Transverse colon (tissue), 4 donors: ENCODE measurements at regions not wholly inside any gene's neighbourhood (a gene's known extent, or its start where the extent isn't known, plus 50 kb on each side); places are given as distances from the start of the nearest gene placed in this dataset.
A peak's percentile ranks its signal among the peaks of the same experiment; 100 is the strongest.

Experiments
- DNase-seq: peaks from one replicate; pipeline ENCODE4 v3.0.0-alpha.2; 2019
- H3K27ac ChIP-seq, 4 donors: fragments of 200-600 bp; sonication (generic); 2 replicates each; pipeline ENCODE4 v1.5.1; 2016 to 2018; ENCODE audit warnings: inconsistent platforms in 4 of 4
- H3K27me3 ChIP-seq: fragments of 200-600 bp; sonication (generic); 2 replicates; pipeline ENCODE4 v1.5.1; 2017; ENCODE audit warnings: inconsistent platforms
- H3K36me3 ChIP-seq, 4 donors: fragments of 200-600 bp; sonication (generic); 2 replicates each; pipeline ENCODE4 v1.5.1; 2017 to 2019; ENCODE audit warnings: inconsistent platforms in 4 of 4
- H3K4me1 ChIP-seq, 4 donors: fragments of 200-600 bp; sonication (generic); 2 replicates each; pipeline ENCODE4 v1.5.1; 2017 to 2020; ENCODE audit warnings: inconsistent platforms in 4 of 4
- H3K4me3 ChIP-seq, 4 donors: fragments of 200-600 bp; sonication (generic); 1 replicate in 1 of 4; 2 replicates in 3 of 4; pipeline versions ENCODE4 v1.5.1 to v1.6.1; 2017 to 2019; ENCODE audit warnings: inconsistent platforms in 4 of 4
- H3K9me3 ChIP-seq, 2 donors: fragments of 200-600 bp; sonication (generic); 2 replicates each; pipeline ENCODE4 v1.5.1; 2017 to 2019; ENCODE audit warnings: inconsistent platforms in 2 of 2
- CTCF ChIP-seq, 5 experiments: fragments of 200-600 bp in 3 of 5; fragments of 450-650 bp in 2 of 5; sonication (generic) in 3 of 5; IDR thresholded peaks; 1 replicate in 2 of 5; 2 replicates in 3 of 5; pipeline ENCODE4 v1.5.1; 2016 to 2017; ENCODE audit warnings: antibody characterized with exemption in 5 of 5, inconsistent platforms in 3 of 5, mild to moderate bottlenecking in 2 of 5, moderate library complexity in 1 of 5
- EP300 ChIP-seq: sonication (generic); formaldehyde crosslinking; IDR thresholded peaks from one replicate; pipeline ENCODE4 v1.6.1; 2017; ENCODE audit warnings: antibody characterized with exemption, low read depth
- POLR2A ChIP-seq: fragments of 450-650 bp; IDR thresholded peaks from one replicate; pipeline ENCODE4 v1.6.1; 2016; ENCODE audit warnings: antibody characterized with exemption, mild to moderate bottlenecking, moderate library complexity
- POLR2AphosphoS5 ChIP-seq, 3 donors: sonication (generic); formaldehyde crosslinking; IDR thresholded peaks; one replicate each; pipeline ENCODE4 v1.6.1; 2016; ENCODE audit warnings: antibody characterized with exemption in 3 of 3
- WGBS, 2 donors: methylation state at CpG; one replicate each; pipeline ENCODE4 v1.1.5; 2018; ENCODE audit warnings: low coverage in 1 of 2; 5-methylcytosine and 5-hydroxymethylcytosine counted together
- in situ Hi-C, 4 donors: fragments of 200-750 bp; cut with MboI; loops; one replicate each; pipeline versions ENCODE4 v1.15.0 to v1.15.1; 2017; ENCODE audit warnings: low sequenced_read_pairs in 3 of 4, low pct_ligation_motif_present in 1 of 4, low pct_unique_long_range_greater_than_20kb in 1 of 4
- intact Hi-C: fragments of 100-400 bp; cut with DNase I; formaldehyde crosslinking; loops from one replicate; pipeline ENCODE4 v1.15.1; 2023; ENCODE audit warnings: low total_unique reads

GRCh38 chr20:51217347-51218045 lies 194.6 kb upstream of the KCNG1 start:
- DNase-seq: no peak
- 99% methylated on average over 3 of the region's 3 CpGs; no CpG with 5 or more reads in 1 of the 2 donors for WGBS, 2 donors
- H3K27ac ChIP-seq: no peak overlapping the region
- in situ Hi-C loops (no loop called here), intact Hi-C loops (loop anchor here (5.0 kb wide), 1 partner anchor 370 kb away; no protein-coding TSS in a partner anchor)
- H3K4me3 ChIP-seq: no peak overlapping the region
- H3K36me3 ChIP-seq: no peaks in the 10 kb centered on the region
- peaks cover 0 to 9% of the 10 kb centered on the region in 2 donors for H3K9me3 ChIP-seq
- TF ChIP-seq EP300: no peak
- TF ChIP-seq POLR2A: no peak
- TF ChIP-seq POLR2AphosphoS5 (IDR thresholded peaks at IDR 0.05): no peak
- TF ChIP-seq CTCF (IDR thresholded peaks at IDR 0.05): no peak
- peaks cover 32% of the 10 kb centered on the region for H3K27me3 ChIP-seq
- H3K4me1 ChIP-seq: peaks cover 0 to 4% (median 0%) of the 10 kb centered on the region in 4 donors

GRCh38 chr20:51216850-51217249 lies 193.9 kb upstream of the KCNG1 start:
- H3K9me3 ChIP-seq: peaks cover 0 to 9% of the 10 kb centered on the region in 2 donors
- H3K27me3 ChIP-seq: peaks cover 28% of the 10 kb centered on the region
- no peak overlapping the region for H3K4me3 ChIP-seq
- no peak for TF ChIP-seq POLR2A
- no peak for TF ChIP-seq EP300
- no peak for TF ChIP-seq POLR2AphosphoS5 (IDR thresholded peaks at IDR 0.05)
- no peak for TF ChIP-seq CTCF (IDR thresholded peaks at IDR 0.05)
- peaks cover 0 to 4% (median 0%) of the 10 kb centered on the region in 4 donors for H3K4me1 ChIP-seq
- no peaks in the 10 kb centered on the region for H3K36me3 ChIP-seq
- no peak for DNase-seq
- H3K27ac ChIP-seq: no peak overlapping the region
- in situ Hi-C loops: no loop called here
- intact Hi-C loops: loop anchor here (5.0 kb wide), 1 partner anchor 370 kb away; no protein-coding TSS in a partner anchor
- 54 to 77% methylated on average over 2 to 3 of the region's 3 CpGs for WGBS, 2 donors

DNA sequence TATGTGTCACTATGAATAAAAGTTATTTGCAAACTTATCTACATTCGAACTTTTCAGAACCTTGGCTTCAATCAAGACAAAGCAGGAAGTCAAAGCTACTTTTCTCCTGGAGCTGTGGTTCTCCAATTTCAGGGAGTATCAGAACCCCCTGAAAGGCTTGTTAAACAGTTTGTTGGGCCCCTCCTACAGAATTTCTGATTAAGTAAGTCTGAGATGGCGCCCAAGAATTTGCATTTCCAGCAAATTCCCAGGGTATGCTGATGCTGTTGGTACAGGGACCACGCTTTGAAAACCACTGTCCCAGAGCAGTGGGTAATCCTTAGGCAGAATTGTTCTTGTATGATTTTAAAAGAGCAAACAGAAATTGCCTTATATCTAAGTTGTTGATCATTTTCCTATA lies 189.9 kb upstream of the KCNG1 start:
- intact Hi-C loops: no loop called here
- TF ChIP-seq POLR2A: no peak
- TF ChIP-seq CTCF (IDR thresholded peaks at IDR 0.05): no peak
- no peak for TF ChIP-seq EP300
- TF ChIP-seq POLR2AphosphoS5 (IDR thresholded peaks at IDR 0.05): no peak

GRCh38 chr20:51211191-51211590 lies 188.3 kb upstream of the KCNG1 start:
- no peaks in the 10 kb centered on the region for H3K36me3 ChIP-seq
- DNase-seq: peak; percentile 33
- in situ Hi-C loops: no loop called here
- TF ChIP-seq POLR2A (no peak), POLR2AphosphoS5 (IDR thresholded peaks at IDR 0.05) (no peak), EP300 (no peak), CTCF (IDR thresholded peaks at IDR 0.05) (no peak)
- H3K4me3 ChIP-seq: no peak overlapping the region
- peak overlapping the region in 3 of 4 donors; percentile 10 to 29 (median 14) for H3K27ac ChIP-seq
- intact Hi-C loops: no loop called here
- peaks cover 0 to 8% (median 0%) of the 10 kb centered on the region in 4 donors for H3K4me1 ChIP-seq
- H3K27me3 ChIP-seq: peaks cover 4% of the 10 kb centered on the region
- no peaks in the 10 kb centered on the region for H3K9me3 ChIP-seq
- WGBS, 2 donors: 47 to 83% methylated on average over 2 of the region's 2 CpGs

More for the DNA sequence above, 189.9 kb upstream of the KCNG1 start:
- DNase-seq: no peak
- H3K27me3 ChIP-seq: peaks cover 4% of the 10 kb centered on the region
- no peaks in the 10 kb centered on the region for H3K36me3 ChIP-seq
- no peak overlapping the region for H3K27ac ChIP-seq
- no peak overlapping the region for H3K4me3 ChIP-seq
- 57 to 67% methylated on average over 3 of the region's 3 CpGs for WGBS, 2 donors
- in situ Hi-C loops: no loop called here
- H3K4me1 ChIP-seq: peaks cover 0 to 8% (median 0%) of the 10 kb centered on the region in 4 donors
- H3K9me3 ChIP-seq: peaks cover 0 to 9% of the 10 kb centered on the region in 2 donors
